ENCODE measurements at regions not wholly inside any gene's neighbourhood (a gene's known extent, or its start where the extent isn't known, plus 50 kb on each side); places are given as distances from the start of the nearest gene placed in this dataset.

DNA sequence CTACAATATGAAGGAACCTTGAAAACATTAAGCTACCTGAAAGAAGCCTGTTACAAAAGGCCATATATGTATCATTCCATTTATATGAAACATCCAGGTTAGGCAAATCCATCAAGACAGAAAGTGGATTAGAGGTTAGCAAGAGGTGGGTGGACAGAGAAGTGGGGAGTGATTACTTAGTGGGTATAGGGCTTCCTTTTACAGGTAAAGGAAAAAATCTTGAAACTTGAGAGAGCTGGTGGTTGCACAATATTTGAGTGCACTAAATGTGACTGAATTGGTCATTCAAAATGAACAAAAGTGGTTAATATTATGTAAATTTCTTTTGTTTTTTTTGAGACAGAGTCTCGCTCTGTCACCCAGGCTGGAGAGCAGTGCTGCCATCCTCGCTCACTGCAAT, 119.4 kb upstream of the KIF5B start:
- DNase-seq: peak; percentile 3
- Histone ChIP-seq H3K4me1 (ENCODE audit: insufficient read depth, low read length) (peaks cover 10% of the 10 kb centered on the region), H3F3A (ENCODE audit: low read length, unreplicated experiment) (no peaks in the 10 kb centered on the region), H3K9ac (ENCODE audit: low read length) (no peak overlapping the region), H3K79me2 (ENCODE audit: low read length) (no peaks in the 10 kb centered on the region), H3K9me3 (ENCODE audit: low read length) (no peaks in the 10 kb centered on the region), H3K9me2 (replicated peaks; ENCODE audit: low read length) (no peaks in the 10 kb centered on the region), H2AFZ (ENCODE audit: low read length) (no peak overlapping the region), H4K20me1 (ENCODE audit: low read length) (no peaks in the 10 kb centered on the region), H3K36me3 (ENCODE audit: low read depth, low read length) (no peaks in the 10 kb centered on the region), H3K27ac (ENCODE audit: low read length) (no peak overlapping the region), H3K4me3 (ENCODE audit: low read length) (no peak overlapping the region), H3K4me2 (ENCODE audit: low read length) (no peak overlapping the region), H3K27me3 (ENCODE audit: low read length) (no peaks in the 10 kb centered on the region)
- intact Hi-C loops (cut with micrococcal nuclease): no loop called here
- CTCF ChIA-PET: no interaction called here
- TF ChIP-seq, protein P1, sequence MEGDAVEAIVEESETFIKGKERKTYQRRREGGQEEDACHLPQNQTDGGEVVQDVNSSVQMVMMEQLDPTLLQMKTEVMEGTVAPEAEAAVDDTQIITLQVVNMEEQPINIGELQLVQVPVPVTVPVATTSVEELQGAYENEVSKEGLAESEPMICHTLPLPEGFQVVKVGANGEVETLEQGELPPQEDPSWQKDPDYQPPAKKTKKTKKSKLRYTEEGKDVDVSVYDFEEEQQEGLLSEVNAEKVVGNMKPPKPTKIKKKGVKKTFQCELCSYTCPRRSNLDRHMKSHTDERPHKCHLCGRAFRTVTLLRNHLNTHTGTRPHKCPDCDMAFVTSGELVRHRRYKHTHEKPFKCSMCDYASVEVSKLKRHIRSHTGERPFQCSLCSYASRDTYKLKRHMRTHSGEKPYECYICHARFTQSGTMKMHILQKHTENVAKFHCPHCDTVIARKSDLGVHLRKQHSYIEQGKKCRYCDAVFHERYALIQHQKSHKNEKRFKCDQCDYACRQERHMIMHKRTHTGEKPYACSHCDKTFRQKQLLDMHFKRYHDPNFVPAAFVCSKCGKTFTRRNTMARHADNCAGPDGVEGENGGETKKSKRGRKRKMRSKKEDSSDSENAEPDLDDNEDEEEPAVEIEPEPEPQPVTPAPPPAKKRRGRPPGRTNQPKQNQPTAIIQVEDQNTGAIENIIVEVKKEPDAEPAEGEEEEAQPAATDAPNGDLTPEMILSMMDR (conservative IDR thresholded peaks at IDR 0.05; ENCODE audit: low read depth, low read length): no peak
- no peak for TF ChIP-seq EZH2phosphoT487 (IDR thresholded peaks at IDR 0.05; ENCODE audit: borderline replicate concordance, low read length)
- no peak for TF ChIP-seq EZH2 (IDR thresholded peaks at IDR 0.05; ENCODE audit: low read length, unreplicated experiment)
- no peak for ATAC-seq
- BruUV-seq (replicated peaks): no TSS peak
- POLR2A ChIA-PET (ENCODE audit: unreplicated experiment): no interaction called here

DNA sequence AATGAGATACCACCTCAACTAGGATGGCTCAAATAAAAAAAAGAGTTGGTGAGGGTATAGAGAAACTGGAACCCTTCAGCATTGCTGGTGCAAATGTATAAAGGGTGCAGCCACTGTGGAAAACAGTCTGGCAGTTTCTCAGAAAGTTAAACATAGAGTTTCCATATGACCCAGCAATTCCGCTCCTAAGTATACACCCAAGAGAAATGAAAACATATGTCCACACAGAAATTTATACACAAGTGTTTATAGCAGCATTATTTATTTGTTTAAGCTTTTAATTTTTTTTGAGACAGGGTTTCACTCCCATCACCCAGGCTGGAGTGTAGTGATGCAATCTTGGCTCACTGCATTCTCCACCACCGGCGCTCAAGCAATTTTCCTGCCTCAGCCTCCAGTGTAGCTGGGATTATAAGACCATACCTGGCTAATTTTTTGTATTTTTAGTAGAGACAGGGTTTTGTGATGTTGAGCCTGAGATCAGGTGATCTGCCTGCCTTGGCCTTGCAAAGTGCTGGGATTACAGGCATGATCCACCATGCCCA, 118.2 kb upstream of the KIF5B start:
- intact Hi-C loops (cut with micrococcal nuclease): no loop called here
- Histone ChIP-seq H3K9me3 (ENCODE audit: low read length) (no peaks in the 10 kb centered on the region), H3F3A (ENCODE audit: low read length, unreplicated experiment) (no peaks in the 10 kb centered on the region), H3K27ac (ENCODE audit: low read length) (no peak overlapping the region), H3K9ac (ENCODE audit: low read length) (no peak overlapping the region), H3K79me2 (ENCODE audit: low read length) (no peaks in the 10 kb centered on the region), H3K4me3 (ENCODE audit: low read length) (no peak overlapping the region), H2AFZ (ENCODE audit: low read length) (no peak overlapping the region), H3K27me3 (ENCODE audit: low read length) (no peaks in the 10 kb centered on the region), H4K20me1 (ENCODE audit: low read length) (no peaks in the 10 kb centered on the region), H3K4me1 (ENCODE audit: insufficient read depth, low read length) (peaks cover 10% of the 10 kb centered on the region), H3K4me2 (ENCODE audit: low read length) (no peak overlapping the region), H3K36me3 (ENCODE audit: low read depth, low read length) (no peaks in the 10 kb centered on the region), H3K9me2 (replicated peaks; ENCODE audit: low read length) (no peaks in the 10 kb centered on the region)
- no TSS peak for BruUV-seq (replicated peaks)
- ATAC-seq: no peak
- DNase-seq: no peak
- CTCF ChIA-PET: no interaction called here
- TF ChIP-seq, protein P1 (conservative IDR thresholded peaks at IDR 0.05; ENCODE audit: low read depth, low read length): no peak
- no peak for TF ChIP-seq EZH2 (IDR thresholded peaks at IDR 0.05; ENCODE audit: low read length, unreplicated experiment)
- no peak for TF ChIP-seq EZH2phosphoT487 (IDR thresholded peaks at IDR 0.05; ENCODE audit: borderline replicate concordance, low read length)
- POLR2A ChIA-PET (ENCODE audit: unreplicated experiment): no interaction called here

DNA sequence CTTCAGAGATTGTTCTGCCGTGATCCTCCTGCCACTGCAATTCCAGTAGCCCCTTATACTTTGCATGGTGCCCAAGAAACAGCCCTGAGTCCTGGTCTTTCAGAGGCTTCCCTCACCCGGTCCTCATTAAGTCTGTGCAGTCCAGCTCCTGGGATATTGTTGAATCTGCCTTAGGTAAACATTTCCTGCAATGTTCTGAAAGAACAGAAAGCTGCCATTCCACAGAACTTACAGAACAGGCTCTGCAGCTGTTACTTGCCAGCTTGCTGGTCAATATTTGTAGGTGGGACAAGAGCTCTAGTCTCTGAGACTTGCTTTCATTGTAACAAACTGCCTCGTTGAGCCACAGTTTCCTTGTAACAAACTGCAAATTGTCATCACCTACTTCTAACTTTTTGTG, 115.0 kb upstream of the KIF5B start:
- ATAC-seq: peak; percentile 57
- intact Hi-C loops (cut with micrococcal nuclease): no loop called here
- POLR2A ChIA-PET (ENCODE audit: unreplicated experiment): no interaction called here
- DNase-seq: peak; percentile 74
- Histone ChIP-seq H3K36me3 (ENCODE audit: low read depth, low read length) (no peaks in the 10 kb centered on the region), H3K4me2 (ENCODE audit: low read length) (peak overlapping the region; percentile 71), H3K9me3 (ENCODE audit: low read length) (no peaks in the 10 kb centered on the region), H4K20me1 (ENCODE audit: low read length) (no peaks in the 10 kb centered on the region), H3K9me2 (replicated peaks; ENCODE audit: low read length) (no peaks in the 10 kb centered on the region), H3K27ac (ENCODE audit: low read length) (no peak overlapping the region), H3K4me1 (ENCODE audit: insufficient read depth, low read length) (peaks cover 10% of the 10 kb centered on the region), H3K4me3 (ENCODE audit: low read length) (no peak overlapping the region), H2AFZ (ENCODE audit: low read length) (peak overlapping the region; percentile 84), H3F3A (ENCODE audit: low read length, unreplicated experiment) (no peaks in the 10 kb centered on the region), H3K79me2 (ENCODE audit: low read length) (no peaks in the 10 kb centered on the region), H3K9ac (ENCODE audit: low read length) (no peak overlapping the region), H3K27me3 (ENCODE audit: low read length) (no peaks in the 10 kb centered on the region)
- TF ChIP-seq, protein P1 (conservative IDR thresholded peaks at IDR 0.05; ENCODE audit: low read depth, low read length): no peak
- TF ChIP-seq EZH2phosphoT487 (IDR thresholded peaks at IDR 0.05; ENCODE audit: borderline replicate concordance, low read length): no peak
- TF ChIP-seq EZH2 (IDR thresholded peaks at IDR 0.05; ENCODE audit: low read length, unreplicated experiment): no peak
- CTCF ChIA-PET: no interaction called here
- no TSS peak for BruUV-seq (replicated peaks)
